ENCODE measurements at regions not wholly inside any gene's neighbourhood (a gene's known extent, or its start where the extent isn't known, plus 50 kb on each side); places are given as distances from the start of the nearest gene placed in this dataset.

GRCh38 chr13:37339386-37339735, 233.9 kb upstream of the CSNK1A1L start:
- WGBS (ENCODE audit: insufficient coverage, low coverage, missing lambda C conversion rate) = 3% methylated on average over 2 of the region's 2 CpGs
- Histone ChIP-seq H3K27me3 (ENCODE audit: control insufficient read depth in 2 of 2, insufficient read depth in 2 of 2, low read length in 2 of 2) (no peaks in the 10 kb centered on the region), H3K9ac (ENCODE audit: insufficient read depth in 1 of 2, low read depth in 2 of 2, low read length in 2 of 2) (no peak overlapping the region), H4K20me1 (replicated peaks; ENCODE audit: control insufficient read depth, insufficient read depth, low read length) (no peaks in the 10 kb centered on the region), H3K9me3 (replicated peaks; ENCODE audit: control insufficient read depth, insufficient read depth, low read depth, low read length) (no peaks in the 10 kb centered on the region), H3K4me1 (replicated peaks in 1 of 2; ENCODE audit: control insufficient read depth in 2 of 2, insufficient read depth in 2 of 2, low read length in 2 of 2) (no peaks in the 10 kb centered on the region), H3K79me2 (ENCODE audit: control insufficient read depth, insufficient read depth, low read length) (no peaks in the 10 kb centered on the region), H3K27ac (ENCODE audit: extremely low read depth, low read depth, low read length) (no peak overlapping the region), H3K4me3 (no peak overlapping the region), H3K9me1 (ENCODE audit: control insufficient read depth, insufficient read depth, low read length) (no peaks in the 10 kb centered on the region), H2AFZ (ENCODE audit: low read depth, low read length) (no peak overlapping the region), H3K36me3 (ENCODE audit: control insufficient read depth, insufficient read depth, low read length) (no peaks in the 10 kb centered on the region), H3K4me2 (ENCODE audit: insufficient read depth, low read length) (no peak overlapping the region)
- FAIRE-seq = no peak
- intact Hi-C loops (cut with micrococcal nuclease) (no loop called here), in situ Hi-C loops (cut with MboI) (no loop called here)
- no TSS peak for BruUV-seq (replicated peaks)
- DNase-seq (ENCODE audit: extremely low read depth in 1 of 4, low spot score in 3 of 4) = no peak
- ChIA-PET CTCF (ENCODE audit: low intra/inter-chr PET ratio) (no interaction called here), POLR2A (no interaction called here)
- no peak for ATAC-seq
- TF ChIP-seq RBM39 (optimal IDR thresholded peaks at IDR 0.05; ENCODE audit: low read depth, low read length) (no peak), PHF20 (IDR thresholded peaks at IDR 0.05; ENCODE audit: partially characterized antibody) (no peak), DNMT1 (IDR thresholded peaks at IDR 0.05) (no peak), ZNF217 (CRISPR knock-in tag; IDR thresholded peaks at IDR 0.05) (no peak), ZNF239 (CRISPR knock-in tag; IDR thresholded peaks at IDR 0.05) (no peak), ZNF830 (CRISPR knock-in tag; IDR thresholded peaks at IDR 0.05) (no peak), TCF15 (CRISPR knock-in tag; IDR thresholded peaks at IDR 0.05) (no peak), ELK3 (CRISPR knock-in tag; IDR thresholded peaks at IDR 0.05) (no peak), SRSF3 (IDR thresholded peaks at IDR 0.05; ENCODE audit: insufficient read depth, low read length) (no peak), SPI1 (IDR thresholded peaks at IDR 0.05; ENCODE audit: borderline replicate concordance, low read depth, low read length) (no peak), POLR3G (IDR thresholded peaks at IDR 0.05; ENCODE audit: extremely low read depth, insufficient read length, insufficient replicate concordance) (no peak), TCFL5 (CRISPR knock-in tag; conservative IDR thresholded peaks at IDR 0.05) (no peak), MCM5 (IDR thresholded peaks at IDR 0.05; ENCODE audit: low read depth) (no peak), NUFIP1 (IDR thresholded peaks at IDR 0.05; ENCODE audit: partially characterized antibody) (no peak)
